HG03097 (cell line): ENCODE measurements at regions not wholly inside any gene's neighbourhood (a gene's known extent, or its start where the extent isn't known, plus 50 kb on each side); places are given as distances from the start of the nearest gene placed in this dataset.
"Not testable (repeated sequence)": the region's sequence is repeated elsewhere in the genome, so short reads cannot be mapped to it uniquely, and the experiment has no call there.

ENCODE experiments used
- ATAC-seq: cut with Tn5 transposase; IDR thresholded peaks from one replicate; pipeline ENCODE4 v1.9.1; 2021; ENCODE audit not compliant: unreplicated experiment, low FRiP score

- no peak for ATAC-seq
Measured at GRCh38 chr3:98644168-98644567, 50.8 kb upstream of the CPOX start.

GRCh38 chr3:98645039-98645438, 51.6 kb upstream of the CPOX start:
- ATAC-seq = no peak

- no peak for ATAC-seq
Measured at GRCh38 chr3:98646680-98647079, 53.3 kb upstream of the CPOX start.

- ATAC-seq = no peak
Measured at GRCh38 chr3:98647197-98647596, 53.8 kb upstream of the CPOX start.

- ATAC-seq = no peak
Measured at GRCh38 chr3:98650971-98651779, 57.8 kb upstream of the CPOX start.

DNA sequence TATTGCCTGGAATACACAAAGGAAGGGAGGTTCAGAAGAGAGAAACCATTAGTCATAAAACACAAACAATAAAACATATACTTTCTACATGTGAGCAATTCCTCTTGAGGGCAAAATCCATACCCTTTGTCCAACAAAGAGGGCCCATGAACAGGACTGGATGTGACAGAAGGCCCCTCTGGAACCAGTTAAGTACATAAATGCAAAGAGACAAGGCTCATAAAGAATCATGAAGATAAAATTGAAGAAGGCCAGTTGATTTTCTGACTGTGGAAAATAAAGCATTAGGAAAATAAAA, 58.3 kb upstream of the CPOX start:
- ATAC-seq = no peak

- no peak for ATAC-seq
Measured at GRCh38 chr3:98655666-98656065, 62.3 kb upstream of the CPOX start.

DNA sequence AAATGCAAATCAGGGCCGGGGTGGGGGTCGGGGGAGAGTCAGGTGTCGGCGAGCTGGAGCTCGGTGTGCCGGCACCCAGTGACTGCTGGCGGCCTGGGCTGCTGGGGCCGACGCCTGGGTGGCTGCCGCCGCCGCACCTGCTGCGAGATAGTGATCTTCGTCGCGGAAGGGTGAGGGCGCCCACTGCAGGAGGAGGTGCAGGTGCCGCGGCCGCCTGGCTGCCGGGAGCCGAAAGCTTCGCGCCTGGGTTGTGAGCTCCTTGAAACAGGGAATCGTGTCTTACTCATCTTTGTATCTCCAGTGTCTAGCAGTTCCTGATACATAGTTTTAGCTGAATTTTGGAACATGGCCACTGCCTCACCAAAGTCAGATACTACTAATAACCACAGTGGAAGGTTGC, 64.0 kb upstream of the CPOX start:
- peak; percentile 91 for ATAC-seq

DNA sequence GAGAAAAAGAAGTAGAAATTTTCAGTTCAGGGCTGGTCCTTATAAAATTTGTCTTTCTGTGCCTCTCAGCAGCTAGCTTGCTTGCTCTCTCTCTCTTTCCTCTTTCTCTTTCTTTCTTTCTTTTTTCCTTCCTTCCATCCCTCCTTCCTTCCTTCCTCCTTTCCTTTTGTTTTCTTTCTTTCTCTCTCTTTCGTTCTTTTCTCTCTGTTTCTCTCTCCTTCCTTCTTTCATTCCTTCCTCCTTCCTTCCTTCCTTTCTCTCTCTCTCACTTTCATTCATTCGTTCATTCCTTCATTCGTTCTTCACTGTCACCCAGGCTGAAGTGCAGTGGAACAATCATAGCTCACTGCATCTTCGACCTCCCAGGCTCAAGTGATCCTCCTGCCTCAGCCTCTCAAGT, 69.3 kb upstream of the CPOX start:
- no peak for ATAC-seq

DNA sequence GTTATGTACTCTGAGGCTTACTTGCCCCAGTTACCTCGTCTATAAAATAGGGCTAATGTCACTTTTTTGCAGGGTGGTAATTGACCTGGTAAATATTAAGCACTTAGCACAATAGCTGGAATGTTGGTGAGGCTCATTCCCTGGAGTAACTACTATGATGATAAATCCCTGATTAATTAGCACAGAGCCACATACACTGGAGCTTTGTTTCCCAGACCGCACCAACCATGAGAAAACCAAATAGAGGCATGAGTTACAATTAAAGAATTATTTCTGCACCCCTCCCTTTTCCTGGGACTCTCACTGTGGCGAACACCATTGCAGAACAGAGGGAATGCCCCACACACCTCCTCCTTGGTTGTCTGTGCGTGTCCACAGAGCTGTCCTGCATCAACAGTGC, 76.6 kb upstream of the CPOX start:
- no peak for ATAC-seq

DNA sequence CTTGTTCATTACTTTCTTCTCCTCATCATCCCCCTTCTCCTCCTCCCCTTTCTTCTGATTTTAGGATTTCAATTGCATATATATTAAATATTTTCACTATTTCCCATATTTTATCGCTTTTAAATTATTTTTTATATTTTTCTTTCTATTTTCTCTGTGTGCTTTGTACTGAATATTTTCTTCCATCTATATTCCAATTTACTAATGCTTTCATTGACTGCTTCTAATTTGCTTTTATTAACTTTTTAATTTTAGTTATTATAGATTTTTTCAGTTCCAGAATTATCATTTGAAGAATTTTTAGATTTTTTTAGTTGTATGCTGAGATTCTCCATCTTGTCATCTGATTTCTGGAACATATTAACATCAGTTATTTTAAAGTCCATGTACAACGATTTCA, 83.2 kb upstream of the ST3GAL6 start:
- no peak for ATAC-seq

GRCh38 chr3:98680723-98681122, 82.4 kb upstream of the ST3GAL6 start:
- no peak for ATAC-seq

GRCh38 chr3:98681486-98681885, 81.7 kb upstream of the ST3GAL6 start:
- ATAC-seq = no peak

GRCh38 chr3:98682391-98682790, 80.7 kb upstream of the ST3GAL6 start:
- not testable (repeated sequence) for ATAC-seq

DNA sequence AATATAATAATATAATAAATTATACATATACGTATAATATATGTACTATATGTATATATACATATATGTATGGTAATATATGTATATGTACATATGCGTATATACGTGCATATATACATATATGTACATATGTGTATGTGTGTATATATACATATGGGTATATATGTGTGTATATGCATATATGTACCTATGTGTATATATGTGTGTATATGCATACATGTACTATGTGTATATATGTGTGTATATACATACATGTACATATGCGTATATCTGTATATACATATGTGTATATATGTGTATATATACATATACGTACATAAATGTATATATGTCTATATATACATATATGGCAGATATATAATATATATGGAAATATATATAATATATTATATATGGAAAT, 74.8 kb upstream of the ST3GAL6 start:
- no peak for ATAC-seq

DNA sequence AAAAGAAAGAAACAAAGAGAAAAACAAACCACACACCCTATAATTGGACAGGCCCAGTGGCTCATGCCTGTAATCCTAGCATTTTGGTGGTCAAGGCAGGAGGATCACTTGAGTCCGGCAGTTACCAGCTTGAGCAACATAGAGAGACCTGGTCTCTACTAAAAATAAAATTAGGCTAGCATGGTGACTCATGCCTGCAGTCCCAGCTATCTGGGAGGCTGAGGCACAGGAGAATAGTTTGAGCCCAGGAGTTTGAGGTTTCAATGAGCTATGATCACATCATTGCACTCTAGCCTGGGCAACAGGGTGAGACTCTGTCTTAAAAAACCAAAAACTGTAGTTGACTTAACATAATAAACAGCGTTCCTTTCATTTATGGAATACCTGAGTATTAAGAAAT, 72.3 kb upstream of the ST3GAL6 start:
- no peak for ATAC-seq

DNA sequence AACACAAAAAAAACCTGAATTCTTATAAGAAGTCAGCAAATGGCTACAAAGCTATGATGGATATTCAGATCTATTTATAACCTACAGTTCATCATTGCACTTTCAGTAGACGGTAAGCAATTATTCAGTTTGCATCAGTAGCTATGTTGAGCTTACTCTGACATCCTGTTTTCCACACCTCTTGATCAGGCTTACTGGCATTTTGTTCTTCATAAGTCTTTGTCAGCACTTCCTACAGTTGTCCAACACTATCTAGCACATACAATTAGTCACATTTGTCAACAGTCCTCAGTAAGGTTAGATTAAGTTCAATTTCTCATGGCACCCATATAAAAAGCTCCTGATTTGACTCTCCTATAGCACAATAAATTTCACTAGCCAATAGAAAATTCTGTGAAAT, 71.2 kb upstream of the ST3GAL6 start:
- ATAC-seq = no peak

DNA sequence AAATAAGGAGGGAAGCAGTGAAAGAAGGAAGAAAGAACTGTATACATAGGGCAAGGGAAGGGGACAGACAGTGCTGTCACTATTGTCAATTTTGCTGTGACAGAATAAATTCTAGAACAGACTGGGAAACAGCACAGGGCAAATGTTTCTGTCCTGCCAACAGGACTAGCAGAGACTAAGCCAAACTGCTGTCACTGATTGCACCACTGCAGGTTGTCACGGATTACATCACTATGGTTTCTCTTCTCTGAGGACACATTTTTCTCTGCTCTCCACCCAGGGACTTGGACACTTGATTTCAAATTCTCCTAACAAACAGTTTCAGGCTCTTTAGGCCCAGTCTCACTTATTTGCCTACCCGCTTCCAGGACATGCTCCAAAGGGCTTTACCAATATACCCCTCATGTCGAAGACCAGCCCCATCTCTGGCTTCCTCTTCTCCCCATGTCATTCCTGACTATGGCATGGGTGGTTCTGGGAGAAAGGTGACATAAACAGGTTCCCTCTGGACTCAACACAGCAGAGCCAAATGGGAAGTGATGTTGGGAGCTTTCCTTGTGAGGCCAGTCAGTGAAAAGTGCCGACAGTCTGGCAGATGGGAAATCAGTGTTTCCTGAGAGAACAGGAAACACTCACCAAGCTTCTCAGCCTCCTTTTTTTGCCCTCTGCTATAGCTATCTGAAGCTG, 70.2 kb upstream of the ST3GAL6 start:
- no peak for ATAC-seq

DNA sequence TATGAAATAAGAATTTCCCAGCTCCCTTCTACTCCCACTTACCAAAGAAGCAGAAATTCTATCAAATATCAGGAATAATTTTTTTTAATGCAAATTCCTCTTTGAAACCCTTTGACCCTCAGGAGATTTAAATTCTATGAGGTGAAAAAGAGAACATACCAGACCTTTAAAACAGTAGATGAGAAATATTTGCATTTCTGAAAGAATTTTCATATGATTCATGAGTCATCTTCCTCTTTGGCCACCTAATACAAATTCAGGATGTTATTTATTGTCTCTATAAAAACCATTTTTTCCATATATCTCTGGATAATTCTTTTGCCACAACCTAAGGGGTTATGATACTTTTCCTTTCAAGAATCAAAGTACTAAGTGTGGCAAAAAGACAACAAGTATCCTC, 67.3 kb upstream of the ST3GAL6 start:
- no peak for ATAC-seq

DNA sequence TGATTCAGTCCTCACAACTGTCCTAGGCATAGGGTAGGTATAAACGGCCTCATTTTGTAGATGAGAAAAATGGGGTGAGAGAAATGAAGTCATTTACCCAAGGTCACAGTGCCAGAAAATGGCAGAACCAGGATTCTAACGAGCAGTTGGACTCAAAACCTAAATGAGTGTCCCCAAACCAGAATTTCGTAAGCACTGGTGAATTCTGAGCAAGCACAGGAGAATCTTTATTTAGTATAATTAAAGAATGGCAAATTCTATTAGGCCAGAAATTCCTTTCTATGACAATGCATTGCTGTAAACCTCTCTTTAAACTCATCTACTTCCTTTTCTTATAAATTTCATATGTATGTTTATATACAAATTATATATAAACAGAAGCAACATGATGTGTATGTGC, 66.8 kb upstream of the ST3GAL6 start:
- ATAC-seq = not testable (repeated sequence)

- ATAC-seq = no peak
Measured at GRCh38 chr3:98697225-98697624, 65.9 kb upstream of the ST3GAL6 start.

DNA sequence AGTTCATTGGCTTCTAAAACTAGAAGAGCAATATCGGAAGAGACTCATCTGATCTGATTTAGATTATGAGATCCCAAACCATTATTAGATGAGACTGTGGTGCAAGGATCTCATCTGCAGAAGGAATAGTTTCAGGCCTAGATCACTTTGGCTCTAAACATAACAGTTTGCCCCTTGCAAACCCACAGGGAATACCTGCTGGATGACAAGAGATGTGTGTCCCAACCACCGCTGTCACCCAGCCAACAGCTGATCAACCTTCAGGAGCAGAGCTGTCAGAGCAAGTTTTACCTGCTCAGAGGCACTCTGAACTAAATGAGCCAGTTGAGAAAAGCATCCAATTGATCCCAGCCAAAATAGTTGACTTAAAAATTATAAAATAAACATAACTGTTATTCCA, 64.0 kb upstream of the ST3GAL6 start:
- no peak for ATAC-seq
